ENCODE measurements at regions not wholly inside any gene's neighbourhood (a gene's known extent, or its start where the extent isn't known, plus 50 kb on each side); places are given as distances from the start of the nearest gene placed in this dataset.

- ATAC-seq (ENCODE audit: low FRiP score in 2 of 2), result no peak
- no peak for DNase-seq
- H3K36me3 ChIP-seq, result no peaks in the 10 kb centered on the region
- no peak overlapping the region for H3K4me3 ChIP-seq
- H3K27ac ChIP-seq, result no peak overlapping the region
- H3K4me1 ChIP-seq, result peaks cover 0 to 4% (median 0%) of the 10 kb centered on the region in 4 donors
- no peaks in the 10 kb centered on the region for H3K9me3 ChIP-seq
- TF ChIP-seq EP300 (IDR thresholded peaks at IDR 0.05), result no peak
- TF ChIP-seq POLR2AphosphoS5 (IDR thresholded peaks at IDR 0.05), result no peak
- TF ChIP-seq CTCF (IDR thresholded peaks at IDR 0.05), result no peak
- no peak for TF ChIP-seq POLR2A (IDR thresholded peaks at IDR 0.05)
- WGBS, 2 donors, result 89 to 94% methylated on average over 7 of the region's 7 CpGs
- no peaks in the 10 kb centered on the region for H3K27me3 ChIP-seq
Observed at GRCh38 chr2:109066501-109066900, 62.5 kb upstream of the SH3RF3 start.

GRCh38 chr2:109065391-109065734 is 63.6 kb upstream of the SH3RF3 start:
- TF ChIP-seq EP300 (IDR thresholded peaks at IDR 0.05), result no peak
- no peak for TF ChIP-seq POLR2A (IDR thresholded peaks at IDR 0.05)
- TF ChIP-seq CTCF (IDR thresholded peaks at IDR 0.05), result no peak
- no peak for TF ChIP-seq POLR2AphosphoS5 (IDR thresholded peaks at IDR 0.05)
- WGBS, 2 donors, result 39 to 50% methylated on average over 7 of the region's 7 CpGs
- peak in 1 of 2 donors; percentile 35 for DNase-seq
- Histone ChIP-seq H3K4me3 (no peak overlapping the region), H3K27ac (no peak overlapping the region), H3K27me3 (no peaks in the 10 kb centered on the region), H3K36me3 (no peaks in the 10 kb centered on the region), H3K4me1 (peaks cover 0 to 4% (median 0%) of the 10 kb centered on the region in 4 donors), H3K9me3 (no peaks in the 10 kb centered on the region)
- ATAC-seq (ENCODE audit: low FRiP score in 2 of 2), result no peak

DNA sequence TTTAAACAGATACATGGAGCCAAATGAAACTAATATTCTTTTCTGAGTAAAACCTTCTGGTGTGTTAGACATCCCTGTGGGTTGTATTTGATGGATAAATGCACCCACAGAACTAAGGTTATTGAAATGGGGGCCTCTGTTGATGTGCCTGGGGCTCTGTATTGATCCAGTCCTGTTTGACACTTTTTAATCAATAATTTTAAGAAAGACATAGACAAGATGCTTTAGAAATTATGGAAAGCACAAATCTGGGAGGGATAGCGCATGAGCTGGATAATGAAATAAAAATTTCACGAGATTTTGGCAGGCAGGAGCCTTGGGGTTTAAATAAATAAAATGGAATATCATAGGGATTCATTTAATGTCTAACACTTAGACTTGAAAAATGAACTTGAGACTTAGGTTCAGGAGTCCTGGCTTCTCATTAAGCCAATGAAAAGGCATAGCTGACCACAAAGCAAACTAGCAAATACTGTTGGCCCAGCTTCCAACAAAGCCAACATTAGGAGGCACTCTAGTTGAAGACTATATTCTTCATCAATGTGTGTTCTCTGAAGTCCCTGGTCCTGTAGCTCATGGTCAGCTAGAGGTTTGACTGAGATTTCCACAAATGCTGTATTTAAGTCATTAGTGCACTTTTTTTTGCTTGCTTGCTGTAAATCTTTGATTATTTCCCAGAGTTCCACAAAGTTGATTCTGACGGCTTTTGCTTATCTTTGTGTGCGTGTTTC is 64.2 kb upstream of the SH3RF3 start:
- no peak overlapping the region for H3K27ac ChIP-seq
- TF ChIP-seq EP300 (IDR thresholded peaks at IDR 0.05) (no peak), POLR2AphosphoS5 (IDR thresholded peaks at IDR 0.05) (no peak)
- H3K4me1 ChIP-seq, result peaks cover 0 to 4% (median 0%) of the 10 kb centered on the region in 4 donors
- ATAC-seq (ENCODE audit: low FRiP score in 2 of 2), result no peak
- 63 to 69% methylated on average over 4 of the region's 4 CpGs for WGBS, 2 donors
- H3K9me3 ChIP-seq, result no peaks in the 10 kb centered on the region
- DNase-seq, result no peak
- no peaks in the 10 kb centered on the region for H3K27me3 ChIP-seq
- no peaks in the 10 kb centered on the region for H3K36me3 ChIP-seq
- H3K4me3 ChIP-seq, result no peak overlapping the region

- no peak overlapping the region for H3K4me3 ChIP-seq
- no peaks in the 10 kb centered on the region for H3K36me3 ChIP-seq
- 69 to 76% methylated on average over 12 to 19 of the region's 19 CpGs for WGBS, 2 donors
- H3K27me3 ChIP-seq, result no peaks in the 10 kb centered on the region
- no peak overlapping the region for H3K27ac ChIP-seq
- ATAC-seq (ENCODE audit: low FRiP score in 2 of 2), result no peak
- peaks cover 0 to 8% (median 0%) of the 10 kb centered on the region in 4 donors for H3K4me1 ChIP-seq
- TF ChIP-seq POLR2AphosphoS5 (IDR thresholded peaks at IDR 0.05) (no peak), EP300 (IDR thresholded peaks at IDR 0.05) (no peak), CTCF (IDR thresholded peaks at IDR 0.05) (no peak), POLR2A (IDR thresholded peaks at IDR 0.05) (no peak)
- DNase-seq, result no peak
- H3K9me3 ChIP-seq, result no peaks in the 10 kb centered on the region
Observed at GRCh38 chr2:109062859-109063700, 65.9 kb upstream of the SH3RF3 start.

- TF ChIP-seq POLR2AphosphoS5 (IDR thresholded peaks at IDR 0.05), result no peak
- no peak for TF ChIP-seq EP300 (IDR thresholded peaks at IDR 0.05)
- no peak for TF ChIP-seq POLR2A (IDR thresholded peaks at IDR 0.05)
- TF ChIP-seq CTCF (IDR thresholded peaks at IDR 0.05), result no peak
- H3K9me3 ChIP-seq, result no peaks in the 10 kb centered on the region
- DNase-seq (no peak), ATAC-seq (ENCODE audit: low FRiP score in 2 of 2) (no peak)
- H3K36me3 ChIP-seq, result no peaks in the 10 kb centered on the region
- H3K4me1 ChIP-seq, result peaks cover 0 to 8% (median 0%) of the 10 kb centered on the region in 4 donors
- no peak overlapping the region for H3K27ac ChIP-seq
- no peaks in the 10 kb centered on the region for H3K27me3 ChIP-seq
- 60 to 78% methylated on average over 1 to 7 of the region's 7 CpGs for WGBS, 2 donors
- no peak overlapping the region for H3K4me3 ChIP-seq
Observed at GRCh38 chr2:109062145-109062858, 66.7 kb upstream of the SH3RF3 start.

Measured in upper lobe of left lung (tissue), 6 donors.